SK-N-SH (cell line): ENCODE measurements at regions not wholly inside any gene's neighbourhood (a gene's known extent, or its start where the extent isn't known, plus 50 kb on each side); places are given as distances from the start of the nearest gene placed in this dataset.
A peak's percentile ranks its signal among the peaks of the same experiment; 100 is the strongest.

ENCODE experiments used
- CTCF ChIA-PET: fragments of 300-600, 350-600 bp; formaldehyde crosslinking; extraction: SDS; loops from one replicate; lab custom pipeline; 2021; lab: Yijun Ruan, JAX
- POLR2A ChIA-PET: fragments of 350-600 bp; sonication (Branson Sonifier 250); formaldehyde crosslinking; extraction: SDS; loops from one replicate; lab custom pipeline; 2020; ENCODE audit warnings: antibody characterized with exemption, inconsistent platforms; lab: Yijun Ruan, JAX
- DNase-seq: peaks from one replicate; pipeline ENCODE4 v3.0.0; 2012
- H2AFZ ChIP-seq: fragments of 200-600 bp; sonication (generic); 2 replicates; pipeline ENCODE4 v1.8.1; 2016; ENCODE audit warnings: antibody characterized with exemption, mild to moderate bottlenecking, low read depth
- H3F3A ChIP-seq: fragments of 200-600 bp; sonication (generic); replicated peaks from 2 replicates; pipeline ENCODE3; 2016; ENCODE audit warnings: antibody characterized with exemption, mild to moderate bottlenecking; ENCODE audit not compliant: insufficient read depth
- H3K27ac ChIP-seq, 2 experiments: fragments of 200-500 bp in 1 of 2; fragments of 200-600 bp in 1 of 2; sonication (Bioruptor generic) in 1 of 2; sonication (generic), shearing (Covaris generic) in 1 of 2; 2 replicates each; pipeline versions ENCODE4 v1.5.1 to v1.6.1; 2014 to 2016; ENCODE audit warnings: low read depth in 2 of 2, inconsistent platforms in 1 of 2, low read length in 1 of 2, mild to moderate bottlenecking in 1 of 2, mixed read lengths in 1 of 2
- H3K27me3 ChIP-seq: fragments of 200-600 bp; sonication (generic), shearing (Covaris generic); 2 replicates; pipeline ENCODE4 v1.6.1; 2016; ENCODE audit warnings: mixed run types; ENCODE audit not compliant: insufficient read depth
- H3K36me3 ChIP-seq, 2 experiments: fragments of 200-500 bp in 1 of 2; fragments of 200-600 bp in 1 of 2; sonication (Bioruptor generic) in 1 of 2; sonication (generic) in 1 of 2; replicated peaks in 1 of 2; 2 replicates each; pipeline versions ENCODE3 to v1.5.1; 2014 to 2016; ENCODE audit warnings: low read length in 1 of 2, mild to moderate bottlenecking in 1 of 2; ENCODE audit not compliant: insufficient read depth in 2 of 2, control insufficient read depth in 1 of 2
- H3K4me1 ChIP-seq, 2 experiments: fragments of 200-500 bp in 1 of 2; fragments of 200-600 bp in 1 of 2; sonication (Bioruptor generic) in 1 of 2; sonication (generic), shearing (Covaris generic) in 1 of 2; 2 replicates each; pipeline versions ENCODE4 v1.5.1 to v1.6.1; 2014 to 2016; ENCODE audit warnings: low read depth in 1 of 2, low read length in 1 of 2, mixed run types in 1 of 2; ENCODE audit not compliant: insufficient read depth in 2 of 2, control insufficient read depth in 1 of 2
- H3K4me2 ChIP-seq: fragments of 200-600 bp; sonication (generic), shearing (Covaris generic); 2 replicates; pipeline ENCODE4 v1.6.1; 2017; ENCODE audit warnings: mixed run types
- H3K4me3 ChIP-seq, 2 experiments: fragments of 200-500 bp in 1 of 2; fragments of 200-600 bp in 1 of 2; sonication (Bioruptor generic) in 1 of 2; sonication (generic), shearing (Covaris generic) in 1 of 2; 2 replicates each; pipeline versions ENCODE4 v1.5.1 to v1.8.1; 2014 to 2016; ENCODE audit warnings: low read depth in 2 of 2, inconsistent platforms in 1 of 2, low read length in 1 of 2, mild to moderate bottlenecking in 1 of 2, mixed read lengths in 1 of 2, moderate library complexity in 1 of 2
- H3K79me2 ChIP-seq: fragments of 200-600 bp; sonication (generic); 2 replicates; pipeline ENCODE4 v1.8.1; 2017; ENCODE audit warnings: mild to moderate bottlenecking; ENCODE audit not compliant: insufficient read depth
- H3K9ac ChIP-seq: fragments of 200-600 bp; sonication (generic); 2 replicates; pipeline ENCODE4 v1.6.1; 2017; ENCODE audit warnings: mixed run types
- H3K9me2 ChIP-seq: fragments of 200-600 bp; sonication (generic); 2 replicates; pipeline ENCODE4 v1.6.1; 2017; ENCODE audit warnings: mixed run types
- H3K9me3 ChIP-seq: fragments of 200-600 bp; sonication (generic); 2 replicates; pipeline ENCODE4 v1.6.1; 2017; ENCODE audit warnings: mixed run types, mild to moderate bottlenecking, moderate library complexity
- H4K20me1 ChIP-seq: fragments of 200-600 bp; sonication (generic); 2 replicates; pipeline ENCODE4 v1.6.1; 2017; ENCODE audit warnings: mild to moderate bottlenecking, mixed run types; ENCODE audit not compliant: insufficient read depth
- CTCF ChIP-seq: fragments of 200-600 bp; sonication (generic); IDR thresholded peaks from 2 replicates; pipeline ENCODE4 v1.6.1; 2017; ENCODE audit warnings: antibody characterized with exemption, mild to moderate bottlenecking, moderate library complexity
- ELF1 ChIP-seq: IDR thresholded peaks from 2 replicates; pipeline ENCODE4 v1.4.0; 2012
- EP300 ChIP-seq, 2 experiments: IDR thresholded peaks; 2 replicates each; pipeline versions ENCODE4 v1.4.0 to v1.6.1; 2012; ENCODE audit warnings: borderline replicate concordance in 1 of 2, low read depth in 1 of 2, low read length in 1 of 2
- EZH2phosphoT487 ChIP-seq: fragments of 200-600 bp; sonication (generic); IDR thresholded peaks from 2 replicates; pipeline ENCODE4 v1.6.1; 2017; ENCODE audit warnings: low read depth, mixed run types, mild to moderate bottlenecking, antibody characterized with exemption, moderate library complexity, borderline replicate concordance
- FOSL2 ChIP-seq: IDR thresholded peaks from 2 replicates; pipeline ENCODE4 v1.4.0; 2012; ENCODE audit warnings: low read depth, mild to moderate bottlenecking, moderate library complexity, borderline replicate concordance
- GABPA ChIP-seq: IDR thresholded peaks from 2 replicates; pipeline ENCODE4 v1.4.0; 2012; ENCODE audit warnings: low read depth, mild to moderate bottlenecking
- GATA2 ChIP-seq: sonication (generic); formaldehyde crosslinking; IDR thresholded peaks from 2 replicates; pipeline ENCODE4 v1.5.0; 2020; ENCODE audit warnings: mild to moderate bottlenecking, missing genetic modification reagents
- JUND ChIP-seq: IDR thresholded peaks from 2 replicates; pipeline ENCODE4 v1.4.0; 2012
- MEF2A ChIP-seq: IDR thresholded peaks from 2 replicates; pipeline ENCODE4 v1.4.0; 2012; ENCODE audit warnings: low read depth, borderline replicate concordance
- MXI1 ChIP-seq: IDR thresholded peaks from 2 replicates; pipeline ENCODE4 v1.6.1; 2012; ENCODE audit warnings: mild to moderate bottlenecking, low read depth, low read length, improper control_type of control experiment
- NFIC ChIP-seq: IDR thresholded peaks from 2 replicates; pipeline ENCODE4 v1.4.0; 2012; ENCODE audit warnings: borderline replicate concordance
- NRF1 ChIP-seq: IDR thresholded peaks from 2 replicates; pipeline ENCODE4 v1.6.1; 2012; ENCODE audit warnings: low read depth, mild to moderate bottlenecking, low read length
- RAD21 ChIP-seq: IDR thresholded peaks from 2 replicates; pipeline ENCODE4 v1.6.1; 2012; ENCODE audit warnings: mild to moderate bottlenecking, low read length
- RXRA ChIP-seq: IDR thresholded peaks from 2 replicates; pipeline ENCODE4 v1.4.0; 2012; ENCODE audit warnings: low read depth, mild to moderate bottlenecking, borderline replicate concordance
- SIN3A ChIP-seq: IDR thresholded peaks from 2 replicates; pipeline ENCODE4 v1.6.1; 2012; ENCODE audit warnings: low read depth, mild to moderate bottlenecking, low read length, moderate library complexity, borderline replicate concordance
- TCF12 ChIP-seq: IDR thresholded peaks from 2 replicates; pipeline ENCODE4 v1.4.0; 2012
- TEAD4 ChIP-seq: IDR thresholded peaks from 2 replicates; pipeline ENCODE4 v1.4.0; 2012; ENCODE audit warnings: mild to moderate bottlenecking, borderline replicate concordance; ENCODE audit not compliant: insufficient read depth
- WGBS: methylation state at CpG from one replicate; pipeline ENCODE4 v1.1.6; 2017; ENCODE audit warnings: low lambda C conversion rate; 5-methylcytosine and 5-hydroxymethylcytosine counted together
- TF ChIP-seq, protein P1 (sequence below): fragments of 150-350 bp; IDR thresholded peaks from 2 replicates; pipeline ENCODE4 v1.6.1; 2017; ENCODE audit warnings: antibody characterized with exemption, low read length, low read depth, borderline replicate concordance
- TF ChIP-seq, protein P2 (sequence below): IDR thresholded peaks from 2 replicates; pipeline ENCODE4 v1.4.0; 2012; ENCODE audit warnings: low read depth, borderline replicate concordance

GRCh38 chr6:81995548-81996289 lies 243.2 kb upstream of the TENT5A start:
- H3F3A ChIP-seq: peaks cover 49% of the 10 kb centered on the region
- H2AFZ ChIP-seq: peak overlapping the region; percentile 37
- no peaks in the 10 kb centered on the region for H3K9me2 ChIP-seq
- peak overlapping the region; percentile 50 to 96; a peak in 3 of 4 replicates for H3K27ac ChIP-seq
- no peaks in the 10 kb centered on the region for H3K27me3 ChIP-seq
- peaks cover 0 to 47% of the 10 kb centered on the region in 2 experiments; a peak in 3 of 4 replicates for H3K4me1 ChIP-seq
- POLR2A ChIA-PET: no interaction called here
- H3K9me3 ChIP-seq: no peaks in the 10 kb centered on the region
- H3K79me2 ChIP-seq: no peaks in the 10 kb centered on the region
- TF ChIP-seq ELF1 (no peak), FOSL2 (peak; percentile 61; the same call in 1 of the 2 replicates), TCF12 (peak; percentile 70), CTCF (no peak), EP300 (IDR thresholded peaks at IDR 0.05; ENCODE audit: borderline replicate concordance in 1 of 2, low read depth in 1 of 2, low read length in 1 of 2) (peak in 1 of 2 experiments; percentile 9; a peak in 1 of 4 replicates), EZH2phosphoT487 (no peak), JUND (peak; percentile 46; the same call in 1 of the 2 replicates), NFIC (peak; percentile 65)
- TF ChIP-seq, protein P1, sequence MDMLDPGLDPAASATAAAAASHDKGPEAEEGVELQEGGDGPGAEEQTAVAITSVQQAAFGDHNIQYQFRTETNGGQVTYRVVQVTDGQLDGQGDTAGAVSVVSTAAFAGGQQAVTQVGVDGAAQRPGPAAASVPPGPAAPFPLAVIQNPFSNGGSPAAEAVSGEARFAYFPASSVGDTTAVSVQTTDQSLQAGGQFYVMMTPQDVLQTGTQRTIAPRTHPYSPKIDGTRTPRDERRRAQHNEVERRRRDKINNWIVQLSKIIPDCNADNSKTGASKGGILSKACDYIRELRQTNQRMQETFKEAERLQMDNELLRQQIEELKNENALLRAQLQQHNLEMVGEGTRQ: no peak
- TF ChIP-seq, protein P2, sequence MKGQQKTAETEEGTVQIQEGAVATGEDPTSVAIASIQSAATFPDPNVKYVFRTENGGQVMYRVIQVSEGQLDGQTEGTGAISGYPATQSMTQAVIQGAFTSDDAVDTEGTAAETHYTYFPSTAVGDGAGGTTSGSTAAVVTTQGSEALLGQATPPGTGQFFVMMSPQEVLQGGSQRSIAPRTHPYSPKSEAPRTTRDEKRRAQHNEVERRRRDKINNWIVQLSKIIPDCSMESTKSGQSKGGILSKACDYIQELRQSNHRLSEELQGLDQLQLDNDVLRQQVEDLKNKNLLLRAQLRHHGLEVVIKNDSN: 0 out of 2 replicates have a peak, but pooled peaks have one; percentile 10
- CTCF ChIA-PET: interaction anchor here (0.6 to 1.4 kb wide), 2 partner anchors 10 to 82 kb away, joined by 3 to 4 read pairs; no protein-coding TSS in a partner anchor
- DNase-seq: no peak
- WGBS: 44% methylated on average over 1 of the region's 1 CpG
- H3K9ac ChIP-seq: peak overlapping the region; percentile 55
- H3K4me2 ChIP-seq: peak overlapping the region; percentile 49
- no peaks in the 10 kb centered on the region for H3K36me3 ChIP-seq
- H3K4me3 ChIP-seq: no peak overlapping the region
- H4K20me1 ChIP-seq: no peaks in the 10 kb centered on the region

- ChIA-PET POLR2A (no interaction called here), CTCF (no interaction called here)
- Histone ChIP-seq H3K27ac (no peak overlapping the region), H3K4me2 (no peak overlapping the region), H3K4me3 (no peak overlapping the region), H3K4me1 (no peaks in the 10 kb centered on the region; a peak in 1 of 4 replicates), H3K79me2 (no peaks in the 10 kb centered on the region), H4K20me1 (no peaks in the 10 kb centered on the region), H3K27me3 (no peaks in the 10 kb centered on the region), H3F3A (peaks cover 6% of the 10 kb centered on the region), H2AFZ (no peak overlapping the region), H3K9ac (no peak overlapping the region), H3K9me3 (no peaks in the 10 kb centered on the region)
- WGBS: 86% methylated on average over 3 of the region's 3 CpGs
- no peak for DNase-seq
- TF ChIP-seq GABPA: no peak
- TF ChIP-seq MEF2A: no peak
- TF ChIP-seq GATA2 (CRISPR knock-in tag): no peak
- TF ChIP-seq RAD21: no peak
- no peak for TF ChIP-seq SIN3A
- no peak for TF ChIP-seq ELF1
- TF ChIP-seq, protein P2: no peak
- no peak for TF ChIP-seq NRF1
- no peak for TF ChIP-seq TCF12
- no peak for TF ChIP-seq RXRA
- TF ChIP-seq MXI1: no peak
- no peak for TF ChIP-seq TEAD4
- TF ChIP-seq, all 33 proteins: peak for 0
- H3K36me3 ChIP-seq: no peaks in the 10 kb centered on the region
- H3K9me2 ChIP-seq: no peaks in the 10 kb centered on the region
Observed at GRCh38 chr6:81988871-81989270, 236.4 kb upstream of the TENT5A start.
